Nucleus accumbens (tissue), 56 donors: ENCODE measurements at regions not wholly inside any gene's neighbourhood (a gene's known extent, or its start where the extent isn't known, plus 50 kb on each side); places are given as distances from the start of the nearest gene placed in this dataset.
A peak's percentile ranks its signal among the peaks of the same experiment; 100 is the strongest.
"Not testable (repeated sequence)": the region's sequence is repeated elsewhere in the genome, so short reads cannot be mapped to it uniquely, and the experiment has no call there.

Experiments
- DNase-seq, 56 donors: peaks; one replicate each; lab custom pipeline; 2025; lab: John Stamatoyannopoulos, UW

- DNase-seq: no peak
Observed at GRCh38 chr13:109410868-109411267, 375.5 kb downstream of the IRS2 start.

GRCh38 chr13:109408591-109409382 lies 377.6 kb downstream of the IRS2 start:
- DNase-seq: no peak

DNA sequence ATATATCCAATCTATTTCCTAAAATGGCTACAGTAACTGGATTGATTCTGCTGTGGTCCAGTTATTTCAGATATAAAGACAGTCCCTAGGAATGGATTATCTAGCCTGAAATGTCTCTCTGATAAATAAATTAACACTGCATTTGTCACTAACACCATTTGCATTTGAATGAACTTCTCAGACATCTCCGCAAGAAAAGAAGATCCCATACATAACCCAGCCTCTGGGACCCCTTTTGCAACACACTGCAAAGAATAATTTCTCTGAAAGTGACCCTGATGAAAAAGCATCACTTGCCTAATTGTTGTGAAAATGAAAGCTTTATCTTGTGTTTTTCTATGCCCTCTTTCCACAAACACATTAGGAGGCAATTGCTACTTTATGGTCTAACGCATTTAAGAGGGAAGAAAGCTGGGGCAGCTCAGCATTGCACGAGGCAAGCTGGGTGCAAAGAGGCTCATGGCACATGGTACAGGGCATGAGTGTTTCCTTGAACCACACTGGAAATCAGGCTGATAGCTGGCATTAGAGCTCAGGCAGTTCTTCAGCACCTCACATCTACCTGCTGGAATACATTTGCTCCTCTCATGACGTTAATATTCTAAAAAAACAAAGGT lies 379.9 kb downstream of the IRS2 start:
- no peak for DNase-seq

GRCh38 chr13:109403012-109403421 lies 383.4 kb downstream of the IRS2 start:
- DNase-seq: no peak

DNA sequence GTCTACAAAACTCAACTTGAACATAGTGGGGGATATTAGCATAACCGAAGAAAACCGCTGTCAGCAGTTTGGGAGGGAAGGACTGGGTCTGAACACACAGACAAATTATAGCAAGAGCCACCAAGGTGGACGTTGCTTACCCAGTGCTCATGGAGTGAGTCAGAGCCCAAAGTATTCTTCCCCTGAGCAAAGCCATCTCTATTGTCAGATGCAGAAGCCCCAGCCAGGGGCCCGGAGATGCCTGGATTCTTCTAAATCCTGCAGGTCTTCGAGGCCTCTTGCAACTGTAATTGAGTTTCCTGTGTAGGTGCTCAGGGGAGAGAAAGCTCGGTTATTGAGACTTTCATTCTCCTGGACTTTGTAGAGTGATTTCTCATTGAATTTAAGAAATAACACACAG lies 384.5 kb downstream of the IRS2 start:
- DNase-seq: no peak

GRCh38 chr13:109401307-109401706 lies 385.1 kb downstream of the IRS2 start:
- no peak for DNase-seq

DNA sequence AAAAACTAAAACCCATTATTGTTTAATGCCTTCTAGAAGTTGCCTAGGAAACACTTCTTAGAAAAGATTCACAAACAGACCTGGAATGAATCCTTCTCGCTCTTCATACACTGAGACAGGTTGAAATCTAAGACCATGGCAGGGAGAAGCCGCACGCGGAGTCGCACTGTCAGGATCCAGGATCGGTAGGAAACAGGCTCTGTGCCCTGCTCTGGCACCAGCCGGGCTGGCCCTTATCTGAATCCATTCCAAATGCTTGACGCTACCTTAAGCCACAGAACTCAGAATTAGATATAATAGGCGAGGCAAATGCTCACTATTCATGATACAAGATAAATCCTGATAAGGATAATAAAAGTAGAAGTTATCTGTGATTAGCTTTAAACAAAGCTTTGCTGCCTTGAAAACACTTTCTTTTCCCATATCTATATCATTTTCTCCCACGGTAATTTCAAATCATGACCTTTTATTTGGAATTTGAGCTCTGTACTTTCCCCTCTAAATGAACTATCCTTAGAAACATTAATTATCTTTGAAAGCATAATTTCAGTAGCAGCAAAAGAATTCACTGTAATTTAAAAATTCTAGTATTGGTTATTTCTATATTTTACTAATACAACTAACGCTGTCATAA lies 385.6 kb downstream of the IRS2 start:
- peak in 3 of 56 donors; percentile 16 to 26 (median 26) for DNase-seq

DNA sequence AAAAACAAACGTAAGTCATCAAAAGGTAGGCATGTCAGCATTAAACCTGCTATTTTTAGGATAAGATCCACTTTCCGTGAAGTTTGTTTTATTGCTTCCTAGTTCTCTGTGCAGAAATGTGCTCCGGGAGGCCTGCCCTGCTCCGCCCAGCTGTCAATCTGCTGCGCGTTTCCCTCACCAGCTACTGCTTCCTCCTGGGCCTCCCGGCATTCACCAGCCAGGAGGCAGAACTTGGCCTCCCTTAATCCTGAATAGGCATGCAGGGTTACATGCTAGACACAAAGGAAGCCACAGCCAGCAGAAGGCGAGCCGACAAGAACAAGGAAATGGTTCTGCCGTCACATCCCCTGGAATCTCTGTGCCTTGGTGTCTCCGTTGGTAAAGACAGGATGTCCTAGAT lies 386.2 kb downstream of the IRS2 start:
- peak in 29 of 56 donors; percentile 4 to 60 (median 25) for DNase-seq

GRCh38 chr13:109398071-109398470 lies 388.3 kb downstream of the IRS2 start:
- DNase-seq: not testable (repeated sequence)

DNA sequence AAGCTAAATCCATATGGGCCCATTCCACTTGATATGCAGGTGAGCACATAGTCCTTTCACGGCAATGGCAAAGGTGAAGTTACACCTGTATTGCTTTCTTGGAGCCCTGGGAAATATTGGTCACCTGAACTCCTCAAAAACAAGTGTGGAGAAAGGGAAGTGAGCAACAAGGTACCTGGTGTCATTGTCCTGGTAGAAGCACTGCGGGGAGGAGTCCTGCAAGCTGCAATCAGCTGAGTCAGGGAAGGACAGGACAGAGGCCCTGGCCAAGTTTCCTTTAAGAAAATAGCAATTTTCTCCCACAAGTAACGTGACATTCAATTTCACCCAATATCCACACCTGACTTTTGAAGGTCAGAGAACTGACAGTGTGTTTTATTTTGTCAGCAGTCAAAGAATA lies 389.1 kb downstream of the IRS2 start:
- no peak for DNase-seq

- DNase-seq: no peak
Observed at GRCh38 chr13:109396266-109396665, 390.1 kb downstream of the IRS2 start.

GRCh38 chr13:109395014-109395413 lies 391.4 kb downstream of the IRS2 start:
- DNase-seq: no peak

- DNase-seq: no peak
Observed at GRCh38 chr13:109394311-109394988, 391.9 kb downstream of the IRS2 start.

GRCh38 chr13:109393045-109393444 lies 393.3 kb downstream of the IRS2 start:
- DNase-seq: no peak

GRCh38 chr13:109390391-109390790 lies 396.0 kb downstream of the IRS2 start:
- no peak for DNase-seq

GRCh38 chr13:109389892-109390345 lies 396.5 kb downstream of the IRS2 start:
- no peak for DNase-seq

DNA sequence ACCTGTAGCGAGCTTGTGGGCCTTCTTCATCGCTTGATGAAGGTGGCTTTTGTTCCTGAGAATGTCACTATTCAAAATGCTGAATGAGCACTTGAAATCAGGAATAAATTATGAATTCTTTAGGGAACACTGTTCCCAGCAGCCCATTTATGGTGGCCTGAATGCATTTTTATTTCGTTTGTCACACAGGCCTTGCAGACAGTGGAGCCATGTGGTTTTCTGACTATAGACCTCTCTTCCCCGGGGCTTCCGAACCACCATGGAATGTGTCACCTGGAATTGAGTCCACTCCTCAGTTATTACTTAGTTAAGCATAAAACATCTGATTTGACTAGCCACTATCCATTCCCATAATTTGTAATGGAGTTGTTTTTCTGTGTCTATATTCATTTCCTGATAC lies 396.9 kb downstream of the IRS2 start:
- DNase-seq: no peak

DNA sequence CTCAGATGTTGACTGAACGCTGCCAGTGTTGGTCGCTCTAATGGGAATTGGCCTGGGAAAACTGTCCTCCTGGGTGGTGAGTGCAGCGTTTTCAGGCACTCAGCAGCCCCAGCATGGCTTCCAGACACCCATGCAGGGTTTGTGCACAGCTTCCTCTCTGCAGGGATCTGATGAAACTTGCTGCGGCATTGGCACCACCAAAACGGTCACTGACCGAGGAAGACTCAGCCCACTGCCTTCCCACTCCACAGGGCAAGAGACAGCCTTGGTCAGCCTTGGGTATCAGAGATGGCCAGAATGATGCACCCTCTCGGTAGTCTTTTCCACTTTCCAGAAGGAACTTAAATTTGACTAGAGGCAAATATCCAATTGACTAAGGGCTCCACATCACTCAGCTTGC lies 398.9 kb downstream of the IRS2 start:
- DNase-seq: no peak

GRCh38 chr13:109385242-109385560 lies 401.2 kb downstream of the IRS2 start:
- no peak for DNase-seq

- no peak for DNase-seq
Observed at GRCh38 chr13:109384491-109385241, 401.7 kb downstream of the IRS2 start.
